K562 (cell line): ENCODE measurements at regions not wholly inside any gene's neighbourhood (a gene's known extent, or its start where the extent isn't known, plus 50 kb on each side); places are given as distances from the start of the nearest gene placed in this dataset.

Experiments
- ATAC-seq: fragments of 200-7000 bp; cut with Tn5 transposase; 3 replicates; pipeline ENCODE4 v1.9.1; 2020; ENCODE audit warnings: moderate library complexity
- BruUV-seq: library from RNA; stranded (reverse); fragments of 400-500 nt; replicated peaks from 2 replicates; lab custom pipeline; 2021; lab: Mats Ljungman, UMichigan
- CTCF ChIA-PET: fragments of 300-600 bp; formaldehyde crosslinking; extraction: SDS; loops from one replicate; lab custom pipeline; 2021; ENCODE audit warnings: low intra/inter-chr PET ratio; lab: Yijun Ruan, JAX
- POLR2A ChIA-PET: fragments of 300-600, 350-650 bp; sonication (Branson Sonifier 250); formaldehyde crosslinking; extraction: SDS; loops from one replicate; lab custom pipeline; 2021; ENCODE audit warnings: antibody characterized with exemption, inconsistent platforms; lab: Yijun Ruan, JAX
- DNase-seq, 4 experiments: peaks; one replicate each; pipeline versions ENCODE4 v3.0.0 to v3.0.0-alpha.2; 2011 to 2018; ENCODE audit warnings: low spot score in 3 of 4, mixed read lengths in 3 of 4; ENCODE audit errors: extremely low read depth in 1 of 4
- FAIRE-seq: peaks from 2 replicates; lab custom pipeline; 2011; peaks lifted over from hg19 to GRCh38; lab: Jason Lieb, UNC
- H2AFZ ChIP-seq: 2 replicates; pipeline ENCODE4 v1.6.0; 2011; ENCODE audit warnings: low read depth, low read length, control low read depth, inconsistent platforms
- H3K27ac ChIP-seq: fragments of 200-600 bp; 3 replicates; pipeline ENCODE4 v1.8.0; 2011; ENCODE audit warnings: low read depth, mild to moderate bottlenecking, control low read depth, inconsistent platforms, low read length, moderate library complexity, mixed read lengths; ENCODE audit errors: extremely low read depth
- H3K27me3 ChIP-seq, 2 experiments: fragments of 300-600 bp in 1 of 2; 2 replicates in 1 of 2; 3 replicates in 1 of 2; pipeline versions ENCODE4 v1.6.0 to v1.8.0; 2011; ENCODE audit warnings: inconsistent platforms in 2 of 2, low read length in 2 of 2, mild to moderate bottlenecking in 1 of 2, mixed read lengths in 1 of 2, moderate library complexity in 1 of 2; ENCODE audit not compliant: control insufficient read depth in 2 of 2, insufficient read depth in 2 of 2
- H3K36me3 ChIP-seq: fragments of 300-600 bp; 3 replicates; pipeline ENCODE4 v1.8.0; 2011; ENCODE audit warnings: mild to moderate bottlenecking, low read length, inconsistent platforms; ENCODE audit not compliant: control insufficient read depth, insufficient read depth
- H3K4me1 ChIP-seq, 2 experiments: fragments of 200-600 bp in 1 of 2; replicated peaks in 1 of 2; 2 replicates in 1 of 2; 3 replicates in 1 of 2; pipeline versions ENCODE4 v1.5.1 to v1.8.0; 2011; ENCODE audit warnings: inconsistent platforms in 2 of 2, low read length in 2 of 2, mild to moderate bottlenecking in 1 of 2, mixed read lengths in 1 of 2, moderate library complexity in 1 of 2; ENCODE audit not compliant: control insufficient read depth in 2 of 2, insufficient read depth in 2 of 2
- H3K4me2 ChIP-seq: 2 replicates; pipeline ENCODE4 v1.6.1; 2011; ENCODE audit warnings: low read length, control low read depth, inconsistent platforms, mixed read lengths; ENCODE audit not compliant: insufficient read depth
- H3K4me3 ChIP-seq: fragments of 200-600 bp; sonication (generic), shearing (Covaris generic); 2 replicates; pipeline ENCODE4 v1.5.1; 2016; ENCODE audit warnings: control low read depth, inconsistent platforms
- H3K79me2 ChIP-seq: fragments of 200-600 bp; 3 replicates; pipeline ENCODE4 v1.8.0; 2011; ENCODE audit warnings: low read length, inconsistent platforms; ENCODE audit not compliant: control insufficient read depth, insufficient read depth
- H3K9ac ChIP-seq, 2 experiments: 2 replicates each; pipeline versions ENCODE4 v1.6.0 to v1.6.1; 2011; ENCODE audit warnings: low read depth in 2 of 2, low read length in 2 of 2, control low read depth in 1 of 2, inconsistent platforms in 1 of 2, mild to moderate bottlenecking in 1 of 2, mixed read lengths in 1 of 2; ENCODE audit not compliant: insufficient read depth in 1 of 2
- H3K9me1 ChIP-seq: one replicate; pipeline ENCODE4 v1.6.0; 2011; ENCODE audit warnings: inconsistent platforms, mild to moderate bottlenecking, low read length, moderate library complexity; ENCODE audit not compliant: control insufficient read depth, insufficient read depth
- H3K9me3 ChIP-seq: replicated peaks from 2 replicates; pipeline ENCODE4 v1.5.1; 2011; ENCODE audit warnings: low read depth, low read length, inconsistent platforms; ENCODE audit not compliant: control insufficient read depth, insufficient read depth
- H4K20me1 ChIP-seq: replicated peaks from 2 replicates; pipeline ENCODE4 v1.6.1; 2011; ENCODE audit warnings: low read length, inconsistent platforms, mixed read lengths; ENCODE audit not compliant: control insufficient read depth, insufficient read depth
- AFF1 ChIP-seq, 2 experiments: fragments of 450-650 bp; IDR thresholded peaks; 2 replicates each; pipeline ENCODE4 v1.6.1; 2018; ENCODE audit warnings: mild to moderate bottlenecking in 2 of 2, low read depth in 1 of 2; ENCODE audit not compliant: partially characterized antibody in 2 of 2
- HDAC2 ChIP-seq: fragments of 450-650 bp; IDR thresholded peaks from 2 replicates; pipeline ENCODE4 v1.6.1; 2016; ENCODE audit warnings: mild to moderate bottlenecking
- KLF1 ChIP-seq: fragments of 450-650 bp; IDR thresholded peaks from 2 replicates; pipeline ENCODE4 v1.6.1; 2016; ENCODE audit warnings: missing genetic modification characterization, missing compliant biosample characterization
- MAFG ChIP-seq: fragments of 450-650 bp; conservative IDR thresholded peaks from 2 replicates; pipeline ENCODE4 v1.6.1; 2016; ENCODE audit warnings: missing genetic modification characterization, missing compliant biosample characterization
- MECOM ChIP-seq: fragments of 250-450 bp; sonication (Bioruptor Pico); IDR thresholded peaks from 2 replicates; pipeline ENCODE4 v1.8.0; 2022; ENCODE audit warnings: inconsistent platforms
- MTA1 ChIP-seq: fragments of 450-650 bp; IDR thresholded peaks from 2 replicates; pipeline ENCODE4 v1.6.1; 2017; ENCODE audit warnings: borderline replicate concordance
- MYC ChIP-seq, 2 experiments: fragments of 250-450 bp in 1 of 2; sonication (Bioruptor Pico) in 1 of 2; IDR thresholded peaks; 2 replicates each; pipeline versions ENCODE4 v1.5.1 to v1.6.1; 2012 to 2021; ENCODE audit warnings: low read depth in 2 of 2, borderline replicate concordance in 1 of 2, improper control_type of control experiment in 1 of 2, low read length in 1 of 2, mild to moderate bottlenecking in 1 of 2, moderate library complexity in 1 of 2
- NBN ChIP-seq: fragments of 450-650 bp; IDR thresholded peaks from 2 replicates; pipeline ENCODE4 v1.6.1; 2016; ENCODE audit warnings: low read depth, mild to moderate bottlenecking
- PML ChIP-seq: IDR thresholded peaks from 2 replicates; pipeline ENCODE4 v1.6.1; 2012; ENCODE audit warnings: low read length, inconsistent platforms
- RHOXF2B ChIP-seq: fragments of 250-450 bp; sonication (Bioruptor Pico); conservative IDR thresholded peaks from 2 replicates; pipeline ENCODE4 v1.5.1; 2021
- SNAPC5 ChIP-seq: fragments of 250-450 bp; sonication (Bioruptor Pico); IDR thresholded peaks from 2 replicates; pipeline ENCODE4 v1.8.0; 2021; ENCODE audit warnings: moderate library complexity, mild to moderate bottlenecking, inconsistent platforms
- STAG1 ChIP-seq: sonication (generic); formaldehyde crosslinking; IDR thresholded peaks from 2 replicates; pipeline ENCODE4 v1.5.0; 2020; ENCODE audit warnings: missing genetic modification reagents, borderline replicate concordance
- SUPT5H ChIP-seq: fragments of 450-650 bp; IDR thresholded peaks from 2 replicates; pipeline ENCODE4 v1.6.1; 2016
- USF2 ChIP-seq: sonication (generic); formaldehyde crosslinking; IDR thresholded peaks from 2 replicates; pipeline ENCODE4 v1.5.0; 2020; ENCODE audit warnings: missing genetic modification reagents
- ZNF184 ChIP-seq: sonication (generic); formaldehyde crosslinking; IDR thresholded peaks from 2 replicates; pipeline ENCODE4 v1.5.0; 2020; ENCODE audit warnings: missing genetic modification reagents
- ZNF282 ChIP-seq: sonication (generic); formaldehyde crosslinking; IDR thresholded peaks from 2 replicates; pipeline ENCODE4 v1.8.1; 2023; ENCODE audit warnings: missing genetic modification reagents
- ZNF583 ChIP-seq: fragments of 250-450 bp; sonication (Bioruptor Pico); IDR thresholded peaks from 2 replicates; pipeline ENCODE4 v1.4.0; 2020
- WGBS: fragments of 100-300 bp; shearing (Covaris generic); methylation state at CpG from one replicate; pipeline ENCODE4 v1.1.6; 2016; ENCODE audit warnings: low coverage, mixed read lengths; ENCODE audit not compliant: insufficient coverage; ENCODE audit errors: missing lambda C conversion rate; 5-methylcytosine and 5-hydroxymethylcytosine counted together
- in situ Hi-C: fragments of 300-500 bp; cut with MboI; formaldehyde crosslinking; loops from 4 replicates; pipeline ENCODE4 v1.15.0; 2018; ENCODE audit warnings: inconsistent platforms, mixed read lengths
- intact Hi-C: fragments of 100-400 bp; cut with micrococcal nuclease; formaldehyde crosslinking; loops from 2 replicates; pipeline ENCODE4 v1.14.2; 2022
- TF ChIP-seq, protein P1 (sequence below), 3 experiments: fragments of 200-800 bp in 1 of 3; sonication (Bioruptor generic) in 1 of 3; sonication (generic) in 1 of 3; formaldehyde crosslinking in 1 of 3; IDR thresholded peaks; 2 replicates each; pipeline versions ENCODE4 v1.6.1 to v1.8.0; 2016 to 2022; ENCODE audit warnings: mild to moderate bottlenecking in 2 of 3, missing compliant biosample characterization in 2 of 3, missing genetic modification characterization in 2 of 3, missing genetic modification reagents in 1 of 3
- TF ChIP-seq, protein P2 (sequence below): sonication (generic); formaldehyde crosslinking; IDR thresholded peaks from 2 replicates; pipeline ENCODE4 v1.9.0; 2022; ENCODE audit warnings: mild to moderate bottlenecking, missing genetic modification reagents

DNA sequence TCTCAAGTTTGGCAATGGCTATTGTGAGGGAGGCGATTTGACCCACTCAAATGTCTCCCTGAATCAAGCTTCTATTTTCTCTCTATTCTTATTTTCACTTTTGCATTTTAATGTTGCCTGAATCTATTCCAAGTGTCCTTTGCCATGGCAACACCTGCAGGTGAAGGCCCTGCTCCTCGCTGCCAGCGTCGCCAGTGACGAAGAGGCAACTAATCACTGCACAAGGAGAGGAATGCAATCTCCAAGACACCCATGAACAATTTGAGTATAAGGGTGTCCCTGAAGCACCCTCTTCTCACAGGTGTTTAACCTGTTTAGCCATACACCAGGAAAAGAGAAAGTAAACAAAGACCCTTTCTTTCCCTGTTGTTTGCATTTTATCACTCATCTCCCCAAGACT, 165.6 kb upstream of the VRK2 start:
- H3K79me2 ChIP-seq, result no peaks in the 10 kb centered on the region
- no peak overlapping the region for H3K4me2 ChIP-seq
- H3K4me3 ChIP-seq, result no peak overlapping the region
- CTCF ChIA-PET, result no interaction called here
- intact Hi-C loops (no loop called here), in situ Hi-C loops (no loop called here)
- H3K36me3 ChIP-seq, result no peaks in the 10 kb centered on the region
- H3K9me3 ChIP-seq, result no peaks in the 10 kb centered on the region
- no peaks in the 10 kb centered on the region for H3K4me1 ChIP-seq
- H2AFZ ChIP-seq, result no peak overlapping the region
- BruUV-seq, result no TSS peak
- H4K20me1 ChIP-seq, result no peaks in the 10 kb centered on the region
- 21% methylated on average over 5 of the region's 5 CpGs for WGBS
- POLR2A ChIA-PET, result no interaction called here
- no peak overlapping the region for H3K9ac ChIP-seq
- FAIRE-seq (no peak), ATAC-seq (no peak), DNase-seq (no peak)
- no peaks in the 10 kb centered on the region for H3K9me1 ChIP-seq
- H3K27ac ChIP-seq, result no peak overlapping the region
- no peaks in the 10 kb centered on the region for H3K27me3 ChIP-seq
- no peak for TF ChIP-seq MECOM (CRISPR knock-in tag)
- no peak for TF ChIP-seq ZNF583 (CRISPR knock-in tag)
- TF ChIP-seq MTA1, result no peak
- TF ChIP-seq MYC (IDR thresholded peaks at IDR 0.05; ENCODE audit: low read depth, low read length), result no peak
- no peak for TF ChIP-seq MYC (CRISPR knock-in tag; IDR thresholded peaks at IDR 0.05; ENCODE audit: borderline replicate concordance, low read depth)
- no peak for TF ChIP-seq SUPT5H
- no peak for TF ChIP-seq KLF1
- TF ChIP-seq ZNF184 (CRISPR knock-in tag), result no peak
- TF ChIP-seq SNAPC5 (CRISPR knock-in tag), result no peak
- TF ChIP-seq HDAC2, result no peak
- no peak for TF ChIP-seq USF2 (CRISPR knock-in tag)
- no peak for TF ChIP-seq RHOXF2B (CRISPR knock-in tag)
- TF ChIP-seq, protein P1, sequence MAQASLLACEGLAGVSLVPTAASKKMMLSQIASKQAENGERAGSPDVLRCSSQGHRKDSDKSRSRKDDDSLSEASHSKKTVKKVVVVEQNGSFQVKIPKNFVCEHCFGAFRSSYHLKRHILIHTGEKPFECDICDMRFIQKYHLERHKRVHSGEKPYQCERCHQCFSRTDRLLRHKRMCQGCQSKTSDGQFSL (CRISPR knock-in tag; IDR thresholded peaks at IDR 0.05), result no peak
- TF ChIP-seq, protein P1 (tag; IDR thresholded peaks at IDR 0.05), result no peak
- no peak for TF ChIP-seq NBN
- TF ChIP-seq PML, result no peak
- no peak for TF ChIP-seq STAG1 (CRISPR knock-in tag)
- no peak for TF ChIP-seq MAFG (tag)
- TF ChIP-seq ZNF282 (CRISPR knock-in tag), result no peak
- no peak for TF ChIP-seq AFF1 (IDR thresholded peaks at IDR 0.05; ENCODE audit: low read depth in 1 of 2, partially characterized antibody in 2 of 2)
- TF ChIP-seq, protein P2, sequence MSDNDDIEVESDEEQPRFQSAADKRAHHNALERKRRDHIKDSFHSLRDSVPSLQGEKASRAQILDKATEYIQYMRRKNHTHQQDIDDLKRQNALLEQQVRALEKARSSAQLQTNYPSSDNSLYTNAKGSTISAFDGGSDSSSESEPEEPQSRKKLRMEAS (CRISPR knock-in tag), result no peak
